Liver (tissue), 8 donors: ENCODE measurements at regions not wholly inside any gene's neighbourhood (a gene's known extent, or its start where the extent isn't known, plus 50 kb on each side); places are given as distances from the start of the nearest gene placed in this dataset.

ENCODE experiments used
- DNase-seq: peaks from one replicate; pipeline ENCODE4 v3.0.0-alpha.2; 2017; ENCODE audit warnings: low spot score
- H3K27ac ChIP-seq, 2 donors: one replicate each; pipeline ENCODE4 v1.7.0; 2013; ENCODE audit warnings: inconsistent platforms in 2 of 2, low read length in 2 of 2, control low read depth in 1 of 2, low read depth in 1 of 2, mild to moderate bottlenecking in 1 of 2
- H3K27me3 ChIP-seq, 4 donors: one replicate each; pipeline versions ENCODE4 v1.6.1 to v1.7.0; 2013; ENCODE audit warnings: low read length in 3 of 4, inconsistent platforms in 1 of 4, mild to moderate bottlenecking in 1 of 4, moderate library complexity in 1 of 4; ENCODE audit not compliant: control insufficient read depth in 4 of 4, insufficient read depth in 4 of 4
- H3K36me3 ChIP-seq, 4 donors: one replicate each; pipeline versions ENCODE4 v1.6.1 to v1.7.0; 2013; ENCODE audit warnings: low read length in 3 of 4, mild to moderate bottlenecking in 3 of 4, low read depth in 1 of 4, moderate library complexity in 1 of 4; ENCODE audit not compliant: control insufficient read depth in 4 of 4, insufficient read depth in 3 of 4
- H3K4me1 ChIP-seq, 4 donors: one replicate each; pipeline versions ENCODE4 v1.6.1 to v1.7.0; 2013; ENCODE audit warnings: low read length in 3 of 4, mild to moderate bottlenecking in 3 of 4, moderate library complexity in 1 of 4; ENCODE audit not compliant: control insufficient read depth in 4 of 4, insufficient read depth in 4 of 4
- H3K4me3 ChIP-seq, 3 donors: one replicate each; pipeline versions ENCODE4 v1.6.1 to v1.7.0; 2013; ENCODE audit warnings: low read length in 3 of 3, control low read depth in 1 of 3, low read depth in 1 of 3, mild to moderate bottlenecking in 1 of 3
- H3K9ac ChIP-seq, 2 donors: one replicate each; pipeline ENCODE4 v1.7.0; 2013; ENCODE audit warnings: low read length in 2 of 2, mild to moderate bottlenecking in 2 of 2, moderate library complexity in 2 of 2, control low read depth in 1 of 2, low read depth in 1 of 2
- H3K9me3 ChIP-seq, 4 donors: one replicate each; pipeline versions ENCODE4 v1.6.1 to v1.7.0; 2013; ENCODE audit warnings: low read length in 3 of 4; ENCODE audit not compliant: control insufficient read depth in 4 of 4
- ATF3 ChIP-seq: IDR thresholded peaks from 2 replicates; pipeline ENCODE4 v1.6.1; 2016; ENCODE audit warnings: antibody characterized with exemption
- CTCF ChIP-seq: fragments of 150-350 bp; IDR thresholded peaks from 2 replicates; pipeline ENCODE4 v1.5.1; 2017; ENCODE audit warnings: improper control_type of control experiment, low read depth, low read length; ENCODE audit not compliant: missing input control
- EGR1 ChIP-seq, 2 donors: IDR thresholded peaks; 2 replicates each; pipeline ENCODE4 v1.6.1; 2016 to 2018; ENCODE audit warnings: antibody characterized with exemption in 2 of 2, low read depth in 2 of 2
- FOXA1 ChIP-seq: IDR thresholded peaks from 2 replicates; pipeline ENCODE4 v1.6.1; 2016; ENCODE audit warnings: antibody characterized with exemption
- FOXA2 ChIP-seq: IDR thresholded peaks from 2 replicates; pipeline ENCODE4 v1.6.1; 2016; ENCODE audit warnings: antibody characterized with exemption
- GABPA ChIP-seq, 2 donors: IDR thresholded peaks in 1 of 2; conservative IDR thresholded peaks in 1 of 2; 2 replicates each; pipeline ENCODE4 v1.6.1; 2016; ENCODE audit warnings: antibody characterized with exemption in 2 of 2, mild to moderate bottlenecking in 1 of 2, moderate library complexity in 1 of 2
- HNF4A ChIP-seq, 2 donors: conservative IDR thresholded peaks; 2 replicates each; pipeline ENCODE4 v1.6.1; 2016; ENCODE audit warnings: antibody characterized with exemption in 2 of 2, mild to moderate bottlenecking in 2 of 2
- JUND ChIP-seq, 2 donors: IDR thresholded peaks; 2 replicates each; pipeline ENCODE4 v1.6.1; 2016; ENCODE audit warnings: antibody characterized with exemption in 2 of 2
- MAX ChIP-seq: IDR thresholded peaks from 2 replicates; pipeline ENCODE4 v1.6.1; 2016; ENCODE audit warnings: antibody characterized with exemption
- NR2F2 ChIP-seq: IDR thresholded peaks from 2 replicates; pipeline ENCODE4 v1.6.1; 2016; ENCODE audit warnings: antibody characterized with exemption
- RAD21 ChIP-seq, 2 donors: IDR thresholded peaks; 2 replicates each; pipeline ENCODE4 v1.6.1; 2016; ENCODE audit warnings: antibody characterized with exemption in 2 of 2, mild to moderate bottlenecking in 2 of 2
- REST ChIP-seq: IDR thresholded peaks from 2 replicates; pipeline ENCODE4 v1.6.1; 2016; ENCODE audit warnings: antibody characterized with exemption, mild to moderate bottlenecking
- RXRA ChIP-seq, 2 donors: IDR thresholded peaks; 2 replicates each; pipeline ENCODE4 v1.6.1; 2017 to 2018; ENCODE audit warnings: antibody characterized with exemption in 2 of 2, mild to moderate bottlenecking in 1 of 2
- SP1 ChIP-seq: IDR thresholded peaks from 2 replicates; pipeline ENCODE4 v1.6.1; 2018; ENCODE audit warnings: antibody characterized with exemption, mild to moderate bottlenecking
- TAF1 ChIP-seq: conservative IDR thresholded peaks from 2 replicates; pipeline ENCODE4 v1.6.1; 2016; ENCODE audit warnings: antibody characterized with exemption, mild to moderate bottlenecking
- YY1 ChIP-seq: IDR thresholded peaks from 2 replicates; pipeline ENCODE4 v1.6.1; 2016; ENCODE audit warnings: antibody characterized with exemption, mild to moderate bottlenecking
- ZBTB33 ChIP-seq: IDR thresholded peaks from 2 replicates; pipeline ENCODE4 v1.6.1; 2016; ENCODE audit warnings: antibody characterized with exemption
- WGBS: extraction: QIAGEN DNeasy Blood & Tissue Kit; methylation state at CpG from one replicate; pipeline ENCODE4 v1.1.7; 2013; 5-methylcytosine and 5-hydroxymethylcytosine counted together
- donor health status: healthy.
- donor health status: healthy.
- donor health status: healthy.
- donor health status: healthy.
- donor health status: healthy.

GRCh38 chr14:25461780-25462179 is 411.8 kb upstream of the STXBP6 start:
- peaks cover 2 to 12% (median 5%) of the 10 kb centered on the region in 4 donors for H3K4me1 ChIP-seq
- H3K9me3 ChIP-seq: peaks cover 0 to 1% (median 0%) of the 10 kb centered on the region in 4 donors
- DNase-seq: no peak
- H3K27ac ChIP-seq: no peak overlapping the region
- H3K27me3 ChIP-seq: no peaks in the 10 kb centered on the region
- no peak overlapping the region for H3K4me3 ChIP-seq
- WGBS: 78% methylated on average over 5 of the region's 5 CpGs
- no peaks in the 10 kb centered on the region for H3K36me3 ChIP-seq
- H3K9ac ChIP-seq: no peak overlapping the region
- TF ChIP-seq NR2F2: no peak
- no peak for TF ChIP-seq ZBTB33
- TF ChIP-seq FOXA2: no peak
- TF ChIP-seq EGR1 (IDR thresholded peaks at IDR 0.05; ENCODE audit: low read depth in 2 of 2): no peak
- no peak for TF ChIP-seq YY1
- no peak for TF ChIP-seq ATF3
- no peak for TF ChIP-seq CTCF
- no peak for TF ChIP-seq MAX
- no peak for TF ChIP-seq RAD21 (IDR thresholded peaks at IDR 0.05)
- no peak for TF ChIP-seq FOXA1
- no peak for TF ChIP-seq REST
- TF ChIP-seq TAF1: no peak
- no peak for TF ChIP-seq RXRA (IDR thresholded peaks at IDR 0.05)
- TF ChIP-seq GABPA (IDR thresholded peaks at IDR 0.05 in 1 of 2, conservative IDR thresholded peaks at IDR 0.05 in 1 of 2): no peak
- no peak for TF ChIP-seq HNF4A (conservative IDR thresholded peaks at IDR 0.05)
- no peak for TF ChIP-seq SP1

GRCh38 chr14:25444381-25444780 is 394.4 kb upstream of the STXBP6 start:
- Histone ChIP-seq H3K9me3 (no peaks in the 10 kb centered on the region), H3K27me3 (no peaks in the 10 kb centered on the region), H3K27ac (no peak overlapping the region), H3K36me3 (no peaks in the 10 kb centered on the region), H3K9ac (no peak overlapping the region), H3K4me1 (no peaks in the 10 kb centered on the region), H3K4me3 (no peak overlapping the region)
- 77% methylated on average over 2 of the region's 2 CpGs for WGBS
- no peak for DNase-seq
- TF ChIP-seq ZBTB33 (no peak), YY1 (no peak), CTCF (no peak), SP1 (no peak), EGR1 (IDR thresholded peaks at IDR 0.05; ENCODE audit: low read depth in 2 of 2) (no peak), JUND (IDR thresholded peaks at IDR 0.05) (no peak), RAD21 (IDR thresholded peaks at IDR 0.05) (no peak), TAF1 (no peak), FOXA1 (no peak), NR2F2 (no peak)
